Esophagus squamous epithelium (tissue), 5 donors: ENCODE measurements at regions not wholly inside any gene's neighbourhood (a gene's known extent, or its start where the extent isn't known, plus 50 kb on each side); places are given as distances from the start of the nearest gene placed in this dataset.

ENCODE experiments used
- DNase-seq: peaks from one replicate; lab custom pipeline; 2025; lab: John Stamatoyannopoulos, UW
- H3K27ac ChIP-seq, 4 donors: fragments of 200-600 bp; sonication (generic); one replicate each; pipeline ENCODE4 v1.5.1; 2016 to 2019; ENCODE audit warnings: mild to moderate bottlenecking in 1 of 4
- H3K27me3 ChIP-seq, 4 donors: fragments of 200-600 bp; sonication (generic); 1 replicate in 3 of 4; 2 replicates in 1 of 4; pipeline versions ENCODE4 v1.5.1 to v1.6.0; 2017 to 2021; ENCODE audit warnings: antibody characterized with exemption in 1 of 4
- H3K36me3 ChIP-seq, 3 donors: fragments of 200-600 bp; sonication (generic); one replicate each; pipeline ENCODE4 v1.5.1; 2016 to 2019
- H3K4me1 ChIP-seq, 3 donors: fragments of 200-600 bp; sonication (generic); one replicate each; pipeline ENCODE4 v1.5.1; 2017 to 2019
- H3K4me3 ChIP-seq, 4 donors: fragments of 200-600 bp; sonication (generic); 1 replicate in 3 of 4; 2 replicates in 1 of 4; pipeline ENCODE4 v1.5.1; 2016 to 2019; ENCODE audit warnings: mild to moderate bottlenecking in 2 of 4, moderate library complexity in 1 of 4
- H3K9me3 ChIP-seq, 3 donors: fragments of 200-600 bp; sonication (generic); one replicate each; pipeline ENCODE4 v1.5.1; 2016 to 2019
- CTCF ChIP-seq, 6 experiments: fragments of 450-650 bp in 4 of 6; fragments of 200-600 bp in 2 of 6; sonication (generic) in 2 of 6; IDR thresholded peaks; one replicate each; pipeline ENCODE4 v1.5.1; 2016 to 2019; ENCODE audit warnings: antibody characterized with exemption in 6 of 6, mild to moderate bottlenecking in 4 of 6, moderate library complexity in 4 of 6
- POLR2A ChIP-seq, 4 donors: fragments of 450-650 bp; IDR thresholded peaks; one replicate each; pipeline ENCODE4 v1.6.1; 2017; ENCODE audit warnings: antibody characterized with exemption in 4 of 4, mild to moderate bottlenecking in 4 of 4, moderate library complexity in 3 of 4
- WGBS, 2 donors: methylation state at CpG; one replicate each; pipeline ENCODE4 v1.1.5; 2018; 5-methylcytosine and 5-hydroxymethylcytosine counted together
- intact Hi-C: fragments of 100-400 bp; cut with DNase I; formaldehyde crosslinking; loops from one replicate; pipeline ENCODE4 v1.15.0; 2022
- donor health status: DM: yes; HTN: yes; CAD: no.

DNA sequence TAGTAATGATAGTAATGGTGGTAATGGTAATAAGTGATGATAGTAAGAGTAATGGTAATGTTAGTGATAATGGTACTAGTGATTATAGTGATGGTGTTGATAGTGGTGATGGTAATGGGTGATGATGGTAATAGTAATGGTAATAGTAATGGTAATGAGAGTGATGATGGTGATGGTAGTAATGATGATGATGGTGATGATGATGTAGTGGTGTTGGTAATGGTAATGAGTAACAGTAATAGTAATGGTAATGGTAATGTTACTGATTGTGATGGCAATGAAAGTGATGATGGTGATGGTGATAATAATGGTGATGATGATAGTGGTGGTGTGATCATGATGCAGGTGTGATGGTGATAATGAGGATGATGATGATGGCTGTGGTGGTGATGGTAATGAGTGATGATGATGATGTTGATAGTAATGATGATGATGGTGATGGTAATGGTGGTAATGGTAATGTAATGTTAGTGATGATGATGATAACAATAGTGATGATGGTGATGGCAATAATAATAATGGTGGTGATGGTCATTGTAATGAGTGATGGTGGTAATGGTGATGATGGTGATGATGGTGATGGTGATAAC, 235.0 kb downstream of the MATN1 start:
- H3K36me3 ChIP-seq: no peaks in the 10 kb centered on the region
- H3K27me3 ChIP-seq: peaks cover 0 to 5% (median 0%) of the 10 kb centered on the region in 4 donors
- intact Hi-C loops: no loop called here
- no peaks in the 10 kb centered on the region for H3K9me3 ChIP-seq
- DNase-seq: no peak
- H3K4me1 ChIP-seq: no peaks in the 10 kb centered on the region
- no peak overlapping the region for H3K4me3 ChIP-seq
- H3K27ac ChIP-seq: no peak overlapping the region
- TF ChIP-seq CTCF (IDR thresholded peaks at IDR 0.05) (no peak), POLR2A (IDR thresholded peaks at IDR 0.05) (no peak)

DNA sequence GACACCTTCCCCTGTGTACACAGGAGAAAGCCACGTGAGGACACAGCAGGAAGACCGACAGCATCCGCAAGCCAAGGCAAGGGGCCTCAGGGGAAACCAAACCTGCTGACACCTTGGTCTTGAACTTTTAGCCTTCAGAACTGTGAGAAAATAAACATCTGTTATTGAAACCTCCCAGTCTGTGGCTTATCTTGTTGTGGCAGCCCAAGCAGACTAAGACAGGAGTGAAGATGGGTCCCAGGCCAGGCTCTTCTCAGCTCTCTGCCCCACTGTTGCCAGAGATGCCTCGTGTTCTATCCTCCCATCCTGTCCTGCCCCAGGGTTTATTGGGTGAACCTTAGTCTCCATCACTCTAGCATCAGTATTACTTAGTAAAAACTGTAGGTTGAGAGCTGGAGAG, 236.3 kb downstream of the MATN1 start:
- Histone ChIP-seq H3K9me3 (peaks cover 0 to 12% (median 10%) of the 10 kb centered on the region in 3 donors), H3K27ac (no peak overlapping the region), H3K4me3 (no peak overlapping the region), H3K36me3 (no peaks in the 10 kb centered on the region), H3K4me1 (no peaks in the 10 kb centered on the region), H3K27me3 (peaks cover 0 to 5% (median 0%) of the 10 kb centered on the region in 4 donors)
- WGBS, 2 donors: 32 to 38% methylated on average over 4 of the region's 4 CpGs
- TF ChIP-seq POLR2A (IDR thresholded peaks at IDR 0.05) (no peak), CTCF (IDR thresholded peaks at IDR 0.05) (no peak)
- DNase-seq: no peak
- intact Hi-C loops: no loop called here

DNA sequence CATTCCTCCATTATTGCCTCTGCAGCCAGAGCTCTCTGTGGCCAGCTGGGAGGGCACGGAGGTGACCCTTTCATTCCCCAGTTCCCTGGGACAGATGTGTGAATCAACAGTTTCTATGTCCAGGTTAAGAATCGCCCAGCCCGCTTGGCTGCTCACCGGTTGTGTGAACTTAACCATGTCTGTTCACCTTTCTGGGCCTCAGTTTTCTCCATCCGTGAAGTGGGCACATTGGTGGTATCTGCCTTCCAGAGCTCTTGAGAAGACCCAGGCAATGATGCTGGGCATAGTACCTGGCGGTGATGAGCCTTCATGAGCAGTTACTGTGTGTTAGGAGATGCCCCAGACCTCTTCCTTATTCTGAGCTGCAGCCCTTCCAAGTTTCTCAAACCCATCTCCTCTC, 238.3 kb downstream of the MATN1 start:
- Histone ChIP-seq H3K9me3 (peaks cover 0 to 32% (median 22%) of the 10 kb centered on the region in 3 donors), H3K4me1 (no peaks in the 10 kb centered on the region), H3K27ac (no peak overlapping the region), H3K4me3 (no peak overlapping the region), H3K36me3 (no peaks in the 10 kb centered on the region), H3K27me3 (peaks cover 0 to 5% (median 0%) of the 10 kb centered on the region in 4 donors)
- no peak for DNase-seq
- intact Hi-C loops: no loop called here
- no peak for TF ChIP-seq CTCF (IDR thresholded peaks at IDR 0.05)
- TF ChIP-seq POLR2A (IDR thresholded peaks at IDR 0.05): no peak
- WGBS, 2 donors: 86 to 88% methylated on average over 4 to 6 of the region's 6 CpGs

DNA sequence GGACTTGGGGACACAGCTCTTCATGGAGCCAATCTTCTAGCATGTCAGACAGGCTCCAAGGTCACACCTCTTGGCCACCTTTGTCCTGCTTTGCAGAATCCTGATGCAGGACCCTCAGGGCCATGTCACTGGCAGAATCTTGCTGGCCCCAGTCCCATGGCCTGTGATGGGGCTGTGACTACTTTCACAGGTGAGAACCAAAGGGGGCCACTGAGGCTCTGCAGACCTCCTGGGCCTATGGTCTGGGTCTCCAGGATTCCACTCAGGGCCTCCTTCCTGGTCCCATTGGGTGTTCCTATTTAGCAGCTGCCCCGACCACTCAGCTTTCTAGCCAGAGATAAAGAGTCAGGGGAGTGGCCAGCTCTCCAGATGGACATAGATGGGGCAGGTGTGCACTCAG, 238.7 kb downstream of the MATN1 start:
- H3K4me3 ChIP-seq: no peak overlapping the region
- no peak overlapping the region for H3K27ac ChIP-seq
- H3K4me1 ChIP-seq: no peaks in the 10 kb centered on the region
- TF ChIP-seq POLR2A (IDR thresholded peaks at IDR 0.05) (no peak), CTCF (IDR thresholded peaks at IDR 0.05) (no peak)
- whole genome bisulfite sequencing, 2 donors: no CpG with 5 or more reads among the region's 1 CpG
- H3K27me3 ChIP-seq: peaks cover 0 to 5% (median 0%) of the 10 kb centered on the region in 4 donors
- H3K9me3 ChIP-seq: peaks cover 0 to 36% (median 22%) of the 10 kb centered on the region in 3 donors
- H3K36me3 ChIP-seq: no peaks in the 10 kb centered on the region
- intact Hi-C loops: no loop called here
- no peak for DNase-seq

DNA sequence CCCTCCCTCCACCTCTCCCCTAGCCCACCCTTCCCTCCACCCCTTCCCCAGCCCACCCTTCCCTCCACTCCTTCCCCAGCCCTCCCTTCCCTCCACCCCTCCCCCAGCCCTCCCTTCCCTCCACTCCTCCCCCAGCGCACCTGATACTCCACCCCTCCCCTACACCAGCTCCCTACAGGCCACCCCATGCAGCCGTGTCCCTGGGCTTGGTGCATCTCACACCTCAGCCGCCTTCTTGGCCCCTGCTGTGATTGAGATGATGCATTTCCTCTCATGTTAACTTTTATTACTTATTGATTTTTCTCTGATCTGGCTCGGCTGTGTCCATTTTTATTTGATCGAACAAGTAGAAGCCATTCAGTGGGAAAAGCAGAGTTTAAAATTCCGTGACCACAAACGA, 243.8 kb downstream of the MATN1 start:
- Histone ChIP-seq H3K36me3 (no peaks in the 10 kb centered on the region), H3K4me1 (no peaks in the 10 kb centered on the region), H3K27me3 (no peaks in the 10 kb centered on the region), H3K27ac (no peak overlapping the region), H3K4me3 (no peak overlapping the region), H3K9me3 (peaks cover 0 to 36% (median 22%) of the 10 kb centered on the region in 3 donors)
- no peak for DNase-seq
- 65 to 89% methylated on average over 2 to 5 of the region's 7 CpGs for WGBS, 2 donors
- no peak for TF ChIP-seq CTCF (IDR thresholded peaks at IDR 0.05)
- TF ChIP-seq POLR2A (IDR thresholded peaks at IDR 0.05): no peak
- intact Hi-C loops: no loop called here
